ENCODE measurements at regions not wholly inside any gene's neighbourhood (a gene's known extent, or its start where the extent isn't known, plus 50 kb on each side); places are given as distances from the start of the nearest gene placed in this dataset.
"Not testable (repeated sequence)": the region's sequence is repeated elsewhere in the genome, so short reads cannot be mapped to it uniquely, and the experiment has no call there.

GRCh38 chr6:22208026-22208425, 88.8 kb downstream of the PRL start:
- DNase-seq (ENCODE audit: low read depth in 2 of 2) = no peak

GRCh38 chr6:22214314-22214713, 82.5 kb downstream of the PRL start:
- DNase-seq (ENCODE audit: low read depth in 2 of 2) = no peak

- not testable (repeated sequence) for DNase-seq (ENCODE audit: low read depth in 2 of 2)
Measured at GRCh38 chr6:22215474-22215873, 81.4 kb downstream of the PRL start.

DNA sequence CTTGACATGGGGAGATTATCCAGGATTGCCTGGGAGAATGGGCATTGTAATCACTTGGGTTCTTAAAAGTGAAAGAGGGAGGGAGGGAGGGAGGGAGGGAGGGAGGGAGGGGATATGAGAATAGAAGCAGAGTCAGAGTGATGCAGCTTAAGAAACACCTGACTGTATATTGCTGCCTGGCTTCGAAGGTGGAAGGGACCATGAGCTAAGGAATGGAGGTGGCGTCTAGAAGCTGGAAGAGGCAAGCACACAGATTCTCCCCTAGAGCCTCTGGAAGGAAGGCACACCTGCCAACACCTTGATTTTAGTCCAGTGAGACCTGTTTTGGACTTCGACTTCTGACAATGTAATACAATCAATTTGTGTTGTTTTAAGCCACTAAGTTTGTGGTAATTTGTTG, 78.4 kb downstream of the PRL start:
- no peak for DNase-seq (ENCODE audit: low read depth in 2 of 2)

DNA sequence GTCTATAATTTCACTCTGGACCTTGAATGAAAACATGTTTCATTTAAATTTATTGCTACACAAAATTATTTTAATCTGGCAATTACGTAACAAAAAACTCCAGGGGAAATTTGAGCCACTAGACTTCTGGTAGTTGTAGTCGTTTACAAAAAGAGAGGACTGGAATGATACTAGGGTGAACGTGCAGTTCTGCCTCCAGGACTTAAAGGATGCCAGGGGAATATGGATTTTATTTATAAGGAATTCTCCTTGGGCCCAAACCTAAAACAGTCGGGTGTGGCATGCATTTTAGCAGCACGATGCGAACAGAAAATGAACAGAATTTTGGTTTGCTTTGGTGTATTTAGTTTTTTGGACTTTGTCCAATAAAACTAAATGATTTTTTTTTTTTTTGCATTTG, 76.9 kb downstream of the PRL start:
- DNase-seq (ENCODE audit: low read depth in 2 of 2) = no peak

DNA sequence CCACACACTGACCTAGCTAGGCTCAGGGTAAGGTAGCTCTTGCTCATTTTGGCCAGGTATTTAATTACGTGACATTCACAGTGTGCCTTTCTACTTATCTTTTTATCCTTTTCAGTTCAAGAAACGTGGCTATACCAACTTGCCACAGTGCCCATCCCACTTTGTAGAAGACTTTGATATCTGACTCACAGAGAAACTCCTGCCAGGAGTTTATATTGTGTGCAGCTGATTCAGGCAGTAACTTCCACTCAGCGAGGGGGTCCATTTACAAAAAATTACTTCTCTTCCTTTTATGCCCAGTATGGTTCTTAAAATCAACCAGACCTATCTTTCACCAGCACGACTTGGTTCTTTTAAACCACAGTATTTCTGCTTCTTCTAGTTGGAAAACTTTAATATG, 75.6 kb downstream of the PRL start:
- DNase-seq (ENCODE audit: low read depth in 2 of 2) = no peak

DNA sequence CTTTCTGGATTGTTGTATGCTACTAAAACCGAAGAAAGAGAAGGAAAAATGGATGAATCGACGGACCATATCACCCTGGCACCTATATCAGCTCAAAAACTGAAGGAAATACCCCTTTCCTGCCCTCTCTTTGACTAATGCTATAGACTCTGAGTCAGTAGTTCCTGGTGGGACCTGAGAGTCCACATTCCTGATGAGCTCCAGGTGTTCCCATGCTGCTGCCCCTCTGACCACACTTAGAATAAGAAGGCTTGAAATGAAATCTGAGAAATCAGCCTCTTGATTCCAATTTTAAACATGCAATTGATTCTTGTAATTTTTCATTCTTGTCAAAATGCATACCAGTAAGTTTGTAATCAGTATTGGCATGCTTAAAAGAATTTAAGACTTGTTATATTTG, 75.2 kb downstream of the PRL start:
- no peak for DNase-seq (ENCODE audit: low read depth in 2 of 2)

GRCh38 chr6:22222469-22222868, 74.4 kb downstream of the PRL start:
- DNase-seq (ENCODE audit: low read depth in 2 of 2) = no peak

DNA sequence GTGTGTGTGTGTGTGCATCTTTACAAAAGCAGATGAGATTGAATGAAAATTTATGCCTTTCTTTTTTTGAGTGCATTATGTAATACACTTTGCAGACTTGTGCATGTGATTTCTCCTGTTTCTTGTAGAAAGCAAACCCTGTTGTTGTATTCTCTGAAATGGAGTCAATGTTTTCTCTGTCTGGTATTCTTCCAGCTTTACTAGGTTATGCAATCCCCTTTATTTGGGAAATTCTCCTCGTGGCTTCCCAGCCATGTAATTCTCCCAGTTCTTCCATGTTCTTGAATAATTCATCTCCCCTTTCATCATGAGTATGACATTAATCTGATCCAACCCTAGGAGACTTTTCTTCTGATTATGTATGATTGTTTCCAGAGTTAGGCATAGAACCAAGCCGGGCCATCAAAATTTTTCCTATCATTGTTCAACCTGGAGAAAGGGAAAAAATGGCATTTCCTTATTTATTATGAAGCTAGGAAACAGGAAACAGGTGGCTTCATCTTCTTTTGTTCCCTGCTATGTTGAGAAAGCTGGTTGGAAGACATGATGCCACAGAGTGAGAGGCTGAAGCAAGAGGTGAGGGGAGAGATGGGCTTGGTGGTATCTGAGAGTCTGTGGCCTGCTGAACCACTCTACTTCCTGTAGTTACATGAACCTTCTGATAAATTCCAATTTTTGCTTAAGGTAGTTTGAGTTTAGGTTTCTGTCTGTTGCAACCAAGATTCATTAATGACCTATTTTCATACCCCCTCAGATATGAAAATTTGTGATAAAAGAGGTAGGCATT, 68.8 kb downstream of the PRL start:
- DNase-seq (ENCODE audit: low read depth in 2 of 2) = no peak

GRCh38 chr6:22231050-22231449, 65.8 kb downstream of the PRL start:
- DNase-seq (ENCODE audit: low read depth in 2 of 2) = no peak

DNA sequence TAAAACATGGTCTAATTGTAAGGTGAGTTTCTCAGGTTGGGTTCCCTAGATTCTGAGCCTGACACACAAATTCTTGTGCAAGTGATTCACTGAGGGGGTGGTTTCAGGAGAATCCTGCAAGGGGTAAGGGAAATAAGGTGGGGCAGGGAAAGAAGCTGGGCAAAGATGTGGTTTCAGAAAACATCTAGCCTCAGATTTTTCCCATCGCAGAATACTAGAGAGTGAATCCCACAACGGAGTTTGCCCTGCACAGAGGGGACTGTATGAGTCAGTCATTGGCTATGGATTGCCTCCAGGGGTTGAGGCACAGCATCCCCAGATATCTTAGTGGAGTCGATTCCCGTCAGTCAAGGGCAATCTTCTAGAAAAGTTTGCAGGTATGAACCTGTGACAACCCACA, 65.2 kb downstream of the PRL start:
- no peak for DNase-seq (ENCODE audit: low read depth in 2 of 2)

GRCh38 chr6:22236626-22237414, 60.0 kb downstream of the PRL start:
- DNase-seq (ENCODE audit: low read depth in 2 of 2) = no peak
